Hypothalamus (tissue), 51 donors: ENCODE measurements at regions not wholly inside any gene's neighbourhood (a gene's known extent, or its start where the extent isn't known, plus 50 kb on each side); places are given as distances from the start of the nearest gene placed in this dataset.
"Not testable (repeated sequence)": the region's sequence is repeated elsewhere in the genome, so short reads cannot be mapped to it uniquely, and the experiment has no call there.

Experiments
- DNase-seq, 51 donors: peaks; one replicate each; lab custom pipeline; 2025; lab: John Stamatoyannopoulos, UW

DNA sequence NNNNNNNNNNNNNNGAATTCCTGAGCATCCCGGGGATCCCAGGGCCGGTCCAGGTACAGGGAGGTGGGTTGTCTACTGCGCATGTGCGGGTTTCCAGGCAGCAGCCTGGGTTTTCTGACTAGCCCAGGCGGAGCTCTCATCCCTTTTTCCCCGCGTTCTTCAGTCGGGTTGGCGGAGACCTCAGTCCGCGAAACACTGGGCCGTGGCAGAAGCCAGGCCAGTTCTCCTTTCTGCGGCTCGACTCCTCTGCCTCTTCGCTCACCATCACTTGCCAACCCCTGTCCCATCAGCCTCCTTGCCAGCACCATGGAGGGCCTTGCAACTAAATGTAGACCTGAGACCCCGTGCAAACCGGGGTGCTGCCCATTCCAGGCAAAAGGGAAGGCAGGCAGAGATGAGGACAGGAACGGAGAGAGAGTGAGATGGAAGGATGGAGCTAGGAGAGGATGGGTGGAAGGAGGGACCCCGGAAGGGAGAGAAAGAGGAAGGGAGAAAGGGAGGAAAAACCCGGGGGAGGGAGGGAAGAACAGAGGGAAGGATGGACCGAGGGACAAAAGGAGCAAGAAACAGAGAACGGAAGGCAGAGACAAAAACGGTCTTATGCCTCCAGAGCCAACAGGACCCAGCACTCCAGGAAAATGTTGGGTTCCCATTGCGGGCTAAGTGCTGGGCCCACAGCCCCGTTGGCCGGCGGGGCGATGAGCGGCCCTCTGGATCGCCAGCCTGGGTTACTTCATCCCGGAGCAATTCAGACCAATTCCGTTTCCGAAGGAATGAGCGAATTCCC is 445.4 kb upstream of the DEFB115 start:
- DNase-seq: peak in 10 of 51 donors; percentile 16 to 47 (median 28)

DNA sequence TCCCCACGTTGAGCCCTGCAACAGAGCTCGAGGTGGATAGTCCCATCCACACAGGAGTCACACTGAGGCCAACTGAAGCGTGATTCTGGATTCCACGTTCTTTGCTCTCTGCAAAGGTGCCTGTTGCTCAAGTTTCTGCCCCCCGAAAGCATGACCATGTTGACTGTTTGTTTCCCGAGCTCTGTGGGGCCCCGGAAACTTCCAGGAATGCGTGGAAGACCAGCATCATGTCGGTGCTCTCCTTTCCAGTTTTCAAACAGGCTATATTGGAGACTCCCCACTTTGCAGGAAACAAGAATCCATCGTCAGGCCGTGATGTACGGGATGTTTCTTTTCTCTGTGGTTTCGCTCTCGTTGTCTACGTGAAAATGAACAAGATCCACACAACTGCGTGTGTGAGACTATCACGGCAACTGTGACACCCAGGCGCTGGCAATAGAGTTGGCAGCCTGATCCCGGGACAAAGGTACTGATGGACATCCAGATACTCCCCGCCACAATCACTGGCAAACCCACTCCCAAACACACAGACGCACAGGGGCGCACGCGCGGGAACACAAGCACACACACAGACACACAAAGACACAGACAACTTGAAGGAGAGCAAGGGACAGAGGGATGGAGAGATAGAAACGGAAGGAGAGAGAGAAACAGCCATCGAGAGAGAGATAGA is 444.6 kb upstream of the DEFB115 start:
- DNase-seq: no peak

DNA sequence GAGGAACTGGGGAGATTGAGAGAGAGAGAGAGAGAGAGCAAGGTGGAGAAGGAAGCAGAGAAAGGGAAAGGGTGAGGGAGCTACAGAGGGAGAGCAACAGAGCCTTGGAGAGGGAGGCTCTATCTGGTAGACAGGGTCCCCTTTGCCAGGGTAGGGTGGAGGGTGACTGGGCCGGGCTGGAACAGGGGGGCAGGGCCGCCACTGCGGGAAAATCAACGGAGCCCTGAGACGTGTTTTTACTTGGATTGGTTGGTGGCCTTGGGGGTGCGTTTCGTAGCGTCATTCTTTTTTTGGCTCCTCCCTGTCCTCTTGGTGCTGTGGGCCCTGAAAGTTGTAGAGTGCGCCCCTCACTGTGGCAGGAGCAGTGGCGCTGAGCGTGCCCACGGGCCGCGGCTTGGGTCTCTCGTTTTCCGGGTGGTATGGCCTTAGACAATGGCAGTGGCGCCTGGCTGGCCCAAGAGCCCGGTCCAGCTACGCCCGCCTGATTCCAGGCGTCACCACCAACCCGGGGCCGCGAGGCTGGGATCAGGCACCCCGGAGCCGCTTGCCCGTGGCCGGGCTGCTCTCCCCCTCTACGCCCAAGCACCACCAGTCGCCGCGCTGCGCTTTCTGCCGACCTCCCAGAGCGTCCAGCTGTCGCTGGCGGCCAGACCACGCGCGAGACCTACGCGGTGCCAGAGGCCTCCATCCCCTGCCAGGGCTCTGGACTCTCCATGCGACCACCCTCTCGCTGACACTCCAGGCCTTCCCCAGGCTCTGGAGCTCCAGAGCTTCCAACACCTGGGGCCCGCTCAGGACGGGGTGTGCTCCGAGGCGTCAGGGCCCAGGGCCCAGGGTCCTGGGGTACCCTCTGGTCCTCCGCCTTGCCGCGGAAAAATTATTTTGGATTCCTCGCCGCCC is 443.8 kb upstream of the DEFB115 start:
- peak in 1 of 51 donors; percentile 1 for DNase-seq

DNA sequence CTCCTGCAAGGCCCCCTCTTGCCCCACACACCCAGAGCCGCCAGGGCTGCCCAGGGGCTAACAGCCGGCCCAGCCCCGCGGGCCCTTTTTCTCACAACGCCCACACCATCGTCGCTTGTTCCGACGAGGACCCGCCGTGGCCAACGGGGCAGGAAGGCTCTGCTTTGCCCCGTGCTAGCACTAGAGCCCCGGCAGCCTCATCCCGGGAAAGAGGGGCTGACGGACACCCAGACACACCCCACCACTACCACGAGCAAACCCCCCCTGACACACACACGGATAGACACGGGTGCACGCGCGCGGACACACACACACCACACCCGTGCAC is 443.2 kb upstream of the DEFB115 start:
- not testable (repeated sequence) for DNase-seq

DNA sequence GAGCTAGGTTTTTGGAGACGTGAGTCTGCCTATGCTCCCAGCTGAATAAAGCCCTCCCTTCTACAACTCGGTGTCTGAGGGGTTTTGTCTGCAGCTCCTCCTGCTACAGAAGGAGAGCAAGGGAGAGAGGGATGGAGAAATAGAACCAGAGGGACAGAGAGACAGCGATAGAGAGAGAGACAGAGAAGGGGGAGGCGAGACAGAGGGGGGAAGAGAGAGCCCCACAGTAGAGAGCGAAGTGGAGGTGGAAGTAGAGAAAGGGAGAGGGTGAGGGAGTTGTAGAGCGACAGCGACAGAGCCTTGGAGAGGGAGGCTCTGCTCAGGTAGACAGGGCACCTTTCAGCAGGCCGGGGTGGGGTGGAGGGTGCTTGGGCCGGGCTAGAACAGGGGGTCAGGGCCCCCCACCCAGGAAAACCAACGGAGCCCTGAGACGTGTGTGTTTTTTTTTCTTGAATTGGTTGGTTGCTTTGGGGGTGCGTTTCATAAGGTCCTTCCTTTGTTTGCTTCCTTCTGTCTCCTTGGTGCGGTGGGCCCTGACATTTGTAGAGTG is 442.4 kb upstream of the DEFB115 start:
- DNase-seq: not testable (repeated sequence)

DNA sequence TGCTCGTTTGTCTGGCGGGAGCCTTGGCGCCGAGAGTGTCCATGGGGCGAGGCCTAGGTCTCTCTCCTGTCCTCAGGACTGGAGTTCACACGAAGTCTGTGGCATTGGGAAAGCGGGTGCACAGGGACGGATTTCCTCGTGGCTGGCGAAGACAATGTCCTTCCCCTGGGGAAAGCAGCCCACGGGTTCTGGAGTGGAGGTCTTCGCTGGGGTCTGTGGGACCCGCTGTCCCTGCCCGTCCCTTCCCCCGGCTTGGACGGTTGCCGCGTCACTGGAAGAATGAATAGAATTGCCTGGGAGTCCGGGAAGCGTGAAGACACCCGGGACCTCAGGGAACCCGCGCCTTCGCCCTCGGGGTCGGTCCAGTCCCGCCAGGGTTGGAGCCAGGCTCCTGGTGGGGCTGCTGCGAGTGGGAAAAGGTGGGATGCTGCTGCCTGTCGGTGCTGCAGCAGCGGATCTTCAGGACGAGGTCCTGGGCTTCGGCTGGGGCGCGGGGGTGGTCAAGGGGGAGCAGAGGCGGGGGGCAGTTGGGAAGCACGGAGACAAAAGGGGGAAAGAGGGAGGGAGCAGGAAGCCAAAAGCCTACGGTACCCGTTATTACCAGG is 441.8 kb upstream of the DEFB115 start:
- no peak for DNase-seq

DNA sequence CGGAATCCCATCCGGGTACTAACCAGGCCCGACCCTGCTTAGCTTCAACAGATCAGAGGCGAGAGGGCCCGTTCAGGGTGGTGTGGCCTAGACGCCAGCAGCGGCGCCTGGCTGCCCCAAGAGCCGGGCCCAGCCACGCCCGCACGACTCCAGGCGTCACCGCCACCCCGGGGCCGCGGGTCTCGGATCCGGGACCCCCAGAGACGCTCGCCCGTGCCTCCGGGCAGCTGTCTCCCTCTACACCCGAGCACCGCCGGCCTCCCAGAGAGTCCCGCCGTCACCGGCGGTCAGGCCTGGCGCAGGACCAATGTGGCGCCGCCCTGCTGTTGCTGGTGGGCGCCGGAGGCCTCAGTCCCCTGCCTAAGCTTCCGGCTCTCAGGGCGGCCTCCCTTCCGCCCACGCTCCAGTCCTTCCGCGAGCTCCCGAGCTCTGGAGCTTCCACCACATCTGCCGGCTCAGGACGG is 441.2 kb upstream of the DEFB115 start:
- no peak for DNase-seq

DNA sequence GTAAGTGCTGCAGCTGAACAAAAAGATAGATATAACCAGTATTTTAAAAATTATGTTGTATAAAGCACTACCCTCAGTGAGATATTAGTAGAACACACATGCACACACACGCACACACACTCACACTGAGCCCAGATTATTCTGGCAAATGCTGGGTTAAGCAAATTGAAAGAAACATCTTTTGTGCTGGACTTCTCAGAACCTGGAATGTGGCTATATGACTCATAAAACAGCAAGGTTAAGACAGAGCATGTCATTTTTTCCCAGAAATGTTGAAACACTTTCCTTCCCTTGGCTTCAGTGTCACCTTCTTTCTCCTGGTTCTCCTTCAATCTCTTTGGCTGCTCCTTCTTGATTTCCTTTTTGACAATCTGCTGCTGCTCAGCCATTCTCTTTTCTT is 435.8 kb upstream of the DEFB115 start:
- DNase-seq: not testable (repeated sequence)

DNA sequence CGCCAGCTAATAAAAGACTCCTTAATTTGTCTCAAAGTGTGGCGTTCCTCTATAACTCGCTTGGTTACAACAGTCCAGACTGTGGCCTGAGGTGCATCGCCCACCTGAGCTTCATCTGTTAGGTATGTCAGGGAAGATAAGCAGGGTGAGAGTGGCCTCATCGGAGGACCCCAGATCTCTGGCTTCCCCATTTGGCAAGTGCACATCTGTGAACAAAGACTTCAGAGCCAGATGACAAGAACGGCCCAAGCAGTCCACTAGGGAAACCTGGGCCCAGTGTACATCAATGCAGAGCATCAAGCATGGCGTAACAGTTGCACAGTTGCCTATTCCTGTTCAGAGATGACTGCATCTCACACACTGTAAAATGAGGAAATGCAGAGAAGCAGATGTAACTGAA is 432.8 kb upstream of the DEFB115 start:
- DNase-seq: not testable (repeated sequence)

DNA sequence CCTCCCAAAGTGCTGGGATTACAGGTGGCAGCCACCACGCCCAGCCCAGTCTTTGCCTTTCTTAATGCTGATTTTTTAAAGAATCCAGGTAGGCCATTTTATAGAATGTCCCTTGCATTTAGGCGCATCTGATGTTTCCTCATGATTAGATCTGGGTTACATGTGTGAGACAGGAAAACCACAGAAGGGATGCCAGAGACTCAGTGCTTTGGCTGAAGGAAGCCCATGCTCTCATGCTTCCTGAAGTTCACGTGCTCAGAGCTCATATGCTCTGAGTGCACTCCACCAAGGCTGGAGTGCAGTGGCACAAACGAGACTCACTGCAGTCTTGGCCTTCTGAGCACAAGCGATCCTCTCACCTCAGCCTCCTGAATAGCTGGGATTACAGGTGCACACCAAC is 411.5 kb upstream of the DEFB115 start:
- DNase-seq: not testable (repeated sequence)

DNA sequence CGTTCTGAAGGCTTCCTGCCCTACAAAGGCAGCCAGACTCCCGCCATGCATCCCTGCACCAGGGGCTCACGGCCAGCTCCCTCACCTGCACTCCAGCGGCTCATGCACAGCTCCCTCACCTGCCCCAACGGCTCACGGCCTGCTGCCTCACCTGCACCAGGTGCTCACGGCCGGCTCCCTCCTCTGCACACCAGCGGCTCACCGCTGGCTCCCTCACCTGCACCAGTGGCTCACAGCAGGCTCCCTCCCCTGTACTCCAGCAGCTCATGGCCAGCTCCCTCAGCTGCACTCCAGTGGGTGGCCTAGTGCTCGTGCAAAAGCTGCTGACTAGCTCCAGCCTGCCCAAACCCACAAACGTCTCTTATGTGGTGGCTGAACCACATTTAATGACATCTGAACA is 389.2 kb upstream of the DEFB115 start:
- not testable (repeated sequence) for DNase-seq

DNA sequence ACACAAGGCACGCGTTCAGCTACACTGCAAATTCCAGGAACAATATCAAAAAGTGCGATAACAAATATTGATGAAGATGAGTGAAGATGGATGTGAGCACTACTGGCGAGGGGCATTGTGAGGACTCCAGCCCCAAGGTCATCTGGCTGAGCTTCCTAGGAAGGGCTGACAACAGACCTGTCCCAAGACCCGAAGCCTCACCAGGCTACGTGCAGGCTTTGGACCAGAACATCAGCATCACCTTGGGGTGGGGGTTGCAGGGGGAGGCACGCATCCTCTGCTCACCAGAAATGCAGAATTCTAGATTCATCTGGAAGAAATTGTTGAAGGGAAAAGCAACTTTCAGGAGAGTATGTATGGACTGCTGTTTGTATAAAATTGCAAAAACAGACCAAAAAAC is 386.3 kb upstream of the DEFB115 start:
- DNase-seq: not testable (repeated sequence)

DNA sequence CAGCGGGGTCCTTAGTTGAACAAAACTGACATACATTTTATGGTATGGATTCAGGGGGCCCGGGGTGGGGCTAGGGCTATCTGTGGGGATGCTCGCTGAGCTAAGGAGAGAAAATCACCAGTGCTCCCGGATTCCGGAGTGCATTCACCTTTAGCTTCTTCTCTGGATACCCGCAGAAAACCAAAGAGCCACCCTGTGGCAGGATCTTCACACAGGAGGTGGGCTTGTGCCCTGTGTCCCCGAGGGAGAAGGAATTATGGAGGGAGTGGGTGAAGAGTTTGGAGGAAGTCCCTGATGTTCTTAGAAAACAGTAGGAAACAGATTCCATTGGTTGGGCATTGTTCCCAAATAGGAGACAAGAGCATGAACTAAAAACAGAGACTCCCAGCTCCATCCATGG is 385.2 kb upstream of the DEFB115 start:
- DNase-seq: not testable (repeated sequence)

DNA sequence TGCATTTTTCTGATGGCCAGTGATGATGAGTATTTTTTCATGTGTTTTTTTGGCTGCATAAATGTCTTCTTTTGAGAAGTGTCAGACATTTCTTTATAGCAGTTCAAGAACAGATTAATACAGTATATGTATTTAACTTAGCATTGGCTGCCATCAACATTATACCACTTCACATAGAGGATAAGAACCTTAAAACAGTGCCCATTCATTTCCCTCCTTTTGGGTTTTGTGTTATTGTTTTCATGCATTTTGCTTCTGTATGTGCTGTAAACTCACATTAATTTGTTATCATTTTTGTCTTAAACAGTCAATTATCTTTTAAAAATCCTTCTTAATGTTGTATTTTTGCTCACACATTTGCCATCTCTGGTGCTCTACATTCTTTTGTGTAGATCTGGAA is 381.6 kb upstream of the DEFB115 start:
- not testable (repeated sequence) for DNase-seq

DNA sequence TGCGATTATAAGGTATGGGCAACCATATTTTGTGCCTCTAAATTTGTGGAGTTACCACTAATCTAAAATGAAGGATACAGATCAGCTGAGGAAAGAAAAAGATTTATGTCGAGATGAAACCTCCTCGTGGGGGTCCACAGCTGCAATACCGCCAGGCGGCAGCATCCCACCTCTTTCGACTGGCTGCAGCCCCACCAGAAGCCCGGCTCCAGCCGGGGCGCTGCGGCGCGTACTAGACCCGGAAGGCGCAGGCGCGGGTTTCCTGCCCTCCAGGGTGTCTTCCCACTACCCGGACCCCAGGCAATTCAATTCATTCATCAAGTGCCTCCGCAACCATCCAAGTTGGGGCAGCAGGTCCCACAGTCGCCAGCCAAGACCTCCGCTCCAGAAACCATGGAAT is 366.1 kb upstream of the DEFB115 start:
- DNase-seq: not testable (repeated sequence)

DNA sequence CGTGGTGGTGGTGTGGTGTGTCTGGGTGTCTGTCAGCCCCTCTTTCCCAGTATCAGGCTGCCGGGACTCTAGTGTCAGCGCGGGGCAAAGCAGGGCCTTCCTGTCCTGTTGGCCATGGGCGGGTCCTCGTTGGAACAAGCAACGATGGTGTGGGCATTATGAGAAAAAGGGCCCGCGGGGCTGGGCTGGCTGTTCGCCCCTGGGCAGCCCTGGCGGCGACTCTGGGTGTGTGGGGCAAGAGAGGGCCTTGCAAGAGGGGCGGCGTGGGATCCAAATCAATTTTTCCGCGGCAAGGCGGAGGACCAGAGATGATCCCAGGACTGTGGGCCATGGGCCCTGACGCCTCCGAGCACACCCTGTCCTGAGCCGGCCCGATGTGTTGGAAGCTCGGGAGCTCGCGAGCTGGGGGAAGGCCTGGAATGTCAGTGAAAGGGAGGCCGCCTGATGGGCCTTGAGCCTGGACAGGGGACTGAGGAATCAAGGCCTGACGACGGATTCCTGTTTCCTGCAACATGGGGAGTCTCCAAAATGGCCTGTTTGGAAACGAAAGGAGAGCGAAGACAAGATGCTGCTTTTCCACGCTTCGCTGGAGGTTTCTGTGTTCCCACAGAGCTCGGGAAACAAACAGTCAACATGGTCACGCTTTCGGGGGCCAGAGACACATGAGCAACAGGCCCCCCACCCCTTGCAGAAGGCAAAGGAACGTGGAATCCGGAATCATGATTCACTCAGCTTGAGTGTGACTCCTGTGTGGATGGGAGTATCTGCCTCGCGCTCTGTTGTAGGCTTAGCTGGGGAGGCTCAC is 364.7 kb upstream of the DEFB115 start:
- no peak for DNase-seq

DNA sequence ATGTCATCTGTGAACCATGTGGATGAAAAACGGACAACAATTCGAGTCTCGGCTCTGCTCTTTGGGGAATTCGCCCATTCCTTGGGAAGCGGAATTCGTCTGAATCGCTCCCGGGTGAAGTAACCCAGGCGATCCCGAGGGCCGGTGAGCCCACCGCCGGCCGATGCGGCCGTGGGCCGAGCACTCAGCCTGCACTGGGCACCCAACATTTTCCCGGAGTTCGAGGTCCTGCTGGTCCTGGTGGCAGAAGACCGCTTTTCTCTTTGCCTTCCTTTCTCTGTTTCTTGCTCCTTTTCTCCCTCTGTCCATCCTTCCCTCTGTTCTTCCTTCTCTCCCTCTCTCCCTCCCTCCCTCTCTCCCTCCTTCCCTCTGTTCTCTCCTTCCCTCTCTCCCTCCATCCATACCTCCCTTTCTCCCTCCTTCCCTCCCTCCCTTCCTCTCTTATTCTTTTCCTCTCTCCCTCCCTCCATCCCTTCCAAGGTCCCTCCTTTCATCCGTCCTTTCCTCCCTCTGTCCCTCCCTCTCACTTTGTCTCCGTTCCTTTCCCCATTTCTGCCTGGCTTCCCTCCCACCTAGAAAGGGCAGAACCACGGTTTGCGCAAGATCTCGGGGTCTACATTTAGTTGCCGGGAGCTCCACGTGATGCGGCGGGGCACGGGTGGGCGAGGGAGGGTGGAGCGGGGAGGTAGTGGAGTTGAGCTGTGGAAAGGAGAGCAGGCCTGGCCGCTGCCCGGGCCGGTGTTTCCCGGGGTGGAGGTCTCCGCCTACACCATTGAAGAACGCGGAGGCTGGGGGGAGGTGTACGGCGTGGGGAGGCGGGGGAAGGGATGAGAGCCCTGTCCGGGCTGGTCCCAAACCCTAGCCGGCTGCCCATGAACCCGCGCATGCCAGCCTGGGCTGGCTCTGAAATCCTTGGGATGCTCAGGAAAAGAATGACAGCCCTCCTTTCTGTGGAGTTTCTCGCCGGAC is 363.8 kb upstream of the DEFB115 start:
- not testable (repeated sequence) for DNase-seq

DNA sequence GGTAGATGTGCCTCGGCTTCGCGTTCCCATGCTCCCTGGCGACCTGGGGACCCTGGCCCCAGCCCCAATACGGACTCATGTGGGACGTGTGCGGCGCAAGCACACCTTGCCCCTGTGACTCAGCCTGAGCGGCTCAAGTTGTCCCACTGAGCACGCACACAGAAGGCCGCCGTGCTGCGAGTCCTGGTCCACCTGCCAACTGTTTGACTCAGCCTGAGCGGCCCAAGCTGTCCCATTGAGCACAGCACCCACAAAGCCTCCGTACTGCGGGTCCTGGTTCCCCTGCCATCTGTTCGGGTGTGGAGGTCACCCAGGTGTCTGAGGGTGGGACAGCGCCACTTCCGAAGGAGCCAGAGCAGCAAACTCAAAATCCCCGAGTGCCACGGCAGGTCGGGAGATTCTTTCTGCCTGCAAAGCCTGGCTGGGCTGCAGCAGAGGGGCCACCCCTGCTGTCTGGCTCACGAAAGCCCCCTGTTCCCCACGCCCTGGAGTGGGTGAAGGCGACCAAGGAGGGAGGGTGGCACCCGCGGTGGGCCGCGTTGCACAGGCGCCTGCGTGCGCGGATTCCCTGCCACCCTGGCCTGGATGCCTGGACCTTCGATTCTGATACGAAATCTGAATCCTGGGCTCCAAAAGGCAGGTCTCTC is 362.6 kb upstream of the DEFB115 start:
- DNase-seq: not testable (repeated sequence)
